HG02642 (cell line): ENCODE measurements at regions not wholly inside any gene's neighbourhood (a gene's known extent, or its start where the extent isn't known, plus 50 kb on each side); places are given as distances from the start of the nearest gene placed in this dataset.

Source experiments
- ATAC-seq: cut with Tn5 transposase; IDR thresholded peaks from one replicate; pipeline ENCODE4 v1.9.1; 2021; ENCODE audit warnings: mild to moderate bottlenecking; ENCODE audit not compliant: unreplicated experiment, poor library complexity

DNA sequence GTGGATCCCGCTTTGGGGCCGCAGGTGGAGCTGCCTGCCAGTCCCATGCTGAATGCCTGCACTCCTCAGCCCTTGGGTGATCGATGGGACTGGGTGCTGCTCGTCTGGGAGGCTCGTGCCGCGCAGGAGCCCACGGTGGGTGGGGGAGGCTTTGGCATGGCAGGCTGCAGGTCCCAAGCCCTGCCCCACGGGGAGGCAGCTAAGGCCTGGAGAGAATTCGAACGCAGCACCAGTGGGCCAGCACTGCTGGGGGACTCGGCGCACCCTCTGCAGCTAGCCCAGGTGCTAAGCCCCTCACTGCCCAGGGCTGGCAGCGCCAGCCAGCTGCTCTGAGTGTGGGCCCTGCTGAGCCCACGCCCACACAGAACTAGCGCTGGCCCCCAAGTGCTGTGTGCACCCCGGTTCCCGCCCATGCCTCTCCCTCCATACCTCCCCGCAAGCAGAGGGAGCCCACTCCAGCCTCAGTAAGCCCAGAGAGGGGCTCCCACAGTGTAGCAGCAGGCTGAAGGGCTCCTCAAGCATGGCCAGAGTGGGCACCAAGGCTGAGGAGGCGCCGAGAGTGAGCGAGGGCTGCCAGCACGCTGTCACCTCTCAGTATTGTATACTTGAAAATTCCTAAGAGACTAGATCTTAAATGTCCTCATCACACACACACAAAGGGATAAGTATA lies 1654.2 kb upstream of the SLC39A10 start:
- no peak for ATAC-seq

DNA sequence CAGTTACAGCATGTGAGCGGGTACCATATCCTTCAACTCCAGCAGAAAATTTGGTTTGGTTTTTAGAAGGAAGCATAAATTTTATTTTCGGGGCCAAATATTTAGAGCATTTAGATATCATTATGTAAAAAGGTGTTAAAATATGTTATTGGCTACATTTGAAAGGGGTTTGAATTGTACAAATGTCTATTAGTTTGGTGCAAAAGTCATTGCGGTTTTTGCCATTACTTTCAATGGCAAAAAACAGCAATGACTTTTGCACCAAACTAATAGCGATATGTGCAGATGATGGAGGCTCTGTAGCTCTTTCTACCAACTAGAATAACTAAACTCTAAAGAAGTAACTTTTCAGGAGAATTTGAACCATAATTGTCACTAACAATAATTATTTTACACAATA lies 1666.2 kb upstream of the SLC39A10 start:
- no peak for ATAC-seq

DNA sequence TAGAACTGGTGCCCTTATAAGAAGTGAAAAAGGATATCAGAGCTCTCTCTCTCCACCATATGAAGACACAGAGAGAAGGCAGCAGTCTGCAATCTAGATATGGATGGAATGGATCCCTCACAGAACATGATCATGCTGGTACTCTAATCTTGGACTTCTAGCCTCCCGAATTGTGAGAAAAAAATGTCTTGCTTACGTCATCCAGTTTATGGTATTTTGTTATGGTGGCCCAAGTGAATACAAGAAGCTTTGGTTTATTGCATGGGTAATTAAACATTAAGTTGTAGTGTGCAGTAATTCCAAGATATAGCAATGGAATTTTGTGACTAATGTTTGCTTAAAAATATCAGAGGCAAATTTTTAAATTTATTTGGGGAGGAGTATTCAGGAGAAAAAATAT lies 1667.4 kb upstream of the SLC39A10 start:
- ATAC-seq = no peak

DNA sequence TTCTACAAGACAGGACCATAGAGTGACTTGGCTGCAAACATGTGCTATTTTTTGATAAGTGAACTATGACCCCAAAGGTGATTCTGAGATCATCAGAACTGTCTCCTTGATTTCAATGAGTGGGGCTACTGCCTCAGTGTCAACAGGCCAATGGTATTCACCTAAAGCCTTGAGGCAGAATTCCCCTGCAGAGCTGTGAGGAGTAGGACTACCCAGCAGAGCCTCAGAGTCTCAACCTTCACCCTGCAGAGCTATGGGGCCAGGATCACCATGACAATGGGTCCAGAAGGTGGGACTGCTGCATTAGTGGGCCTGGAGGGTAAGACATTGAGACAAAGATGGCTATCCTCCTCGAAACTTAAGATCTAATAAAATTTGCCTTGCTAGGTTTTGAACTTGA lies 1668.2 kb upstream of the SLC39A10 start:
- ATAC-seq = no peak

DNA sequence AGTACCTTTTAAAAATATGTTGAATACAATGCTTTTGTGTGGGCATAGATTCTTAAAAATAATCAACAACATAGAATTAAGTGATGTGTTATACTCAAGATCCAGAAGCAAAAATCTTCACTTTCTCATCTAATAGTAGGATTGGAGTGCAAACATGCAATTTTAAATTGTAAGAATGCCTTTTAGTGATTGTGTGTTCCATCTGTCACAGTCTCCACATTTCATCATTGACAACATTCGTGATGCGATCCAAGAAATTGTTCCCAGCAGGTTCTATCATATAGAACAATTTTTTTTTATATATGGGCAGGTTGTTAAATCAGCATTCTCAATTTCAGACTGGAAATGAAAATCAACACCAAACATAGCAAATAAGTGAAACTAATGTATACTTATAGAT lies 1671.8 kb upstream of the SLC39A10 start:
- no peak for ATAC-seq

DNA sequence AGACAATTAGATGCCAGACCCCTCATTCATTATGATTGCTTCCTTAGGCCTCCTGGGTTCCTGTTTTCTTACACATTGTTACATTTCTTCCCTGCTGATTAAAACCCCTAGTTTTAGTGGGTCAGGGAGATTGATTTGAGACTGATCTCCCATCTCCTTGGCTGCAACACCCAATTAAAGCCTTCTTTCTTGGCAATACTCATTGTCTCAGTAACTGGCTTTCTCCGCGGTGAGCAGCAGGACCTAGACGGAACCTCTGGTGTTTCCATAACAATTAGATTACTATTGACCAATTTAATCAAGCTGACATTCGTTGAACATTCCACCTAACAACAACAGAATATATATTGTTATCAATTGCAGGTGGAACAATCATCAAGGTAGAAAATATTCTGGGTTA lies 1676.4 kb upstream of the SLC39A10 start:
- no peak for ATAC-seq

DNA sequence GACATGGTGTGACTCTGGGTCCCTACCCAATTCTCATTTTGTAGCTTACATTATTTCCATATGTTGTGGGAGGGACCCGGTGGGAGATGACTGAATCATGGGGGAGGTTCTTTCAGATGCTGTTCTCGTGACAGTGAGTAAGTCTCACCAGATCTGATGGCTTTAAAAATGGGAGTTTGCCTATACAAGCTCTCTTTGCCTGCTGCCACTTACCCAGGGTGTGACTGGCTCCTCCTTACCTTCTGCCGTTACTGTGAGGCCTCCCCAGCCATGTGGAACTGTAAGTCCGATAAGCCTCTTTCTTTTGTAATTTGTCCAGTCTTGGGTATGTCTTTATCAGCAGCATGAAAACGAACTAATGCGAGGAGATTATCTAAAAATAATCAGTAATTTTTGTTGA lies 1683.2 kb upstream of the SLC39A10 start:
- no peak for ATAC-seq

DNA sequence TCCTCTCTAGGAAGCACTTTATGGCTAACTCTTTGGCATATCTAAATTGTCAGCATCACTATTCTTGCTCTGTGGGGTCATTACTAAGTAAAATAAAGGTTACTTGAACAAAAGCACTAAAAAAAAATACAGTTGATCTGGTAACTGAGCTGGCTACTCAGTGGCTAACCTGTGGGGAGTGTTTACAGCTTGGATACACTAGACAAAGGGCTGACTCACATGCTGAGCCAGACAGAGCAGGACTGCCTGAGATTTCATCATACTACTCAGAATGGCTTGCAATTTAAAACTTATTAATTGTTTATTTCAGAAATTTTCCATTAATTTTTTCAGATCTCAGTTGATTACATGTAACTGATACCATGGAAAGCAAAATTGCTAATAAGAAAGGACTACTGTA lies 1690.4 kb upstream of the SLC39A10 start:
- ATAC-seq = no peak

DNA sequence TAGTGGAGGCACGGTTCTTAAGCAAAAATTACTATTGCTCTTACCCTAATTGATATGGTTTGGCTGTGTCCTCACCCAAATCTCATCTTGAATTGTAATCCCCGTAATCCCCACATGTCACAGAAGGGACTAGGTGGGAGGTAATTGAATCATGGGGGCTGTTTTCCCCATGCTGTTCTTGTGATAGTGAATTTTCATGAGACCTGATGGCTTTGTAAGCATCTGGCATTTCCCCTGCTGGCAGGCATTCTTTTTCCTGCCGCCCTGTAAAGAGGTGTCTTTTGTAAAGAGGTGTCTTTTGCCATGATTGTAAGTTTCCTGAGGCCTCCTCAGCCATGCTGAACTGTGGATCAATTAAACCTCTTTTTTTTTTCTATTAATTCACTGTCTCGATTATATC lies 1691.8 kb upstream of the SLC39A10 start:
- no peak for ATAC-seq

DNA sequence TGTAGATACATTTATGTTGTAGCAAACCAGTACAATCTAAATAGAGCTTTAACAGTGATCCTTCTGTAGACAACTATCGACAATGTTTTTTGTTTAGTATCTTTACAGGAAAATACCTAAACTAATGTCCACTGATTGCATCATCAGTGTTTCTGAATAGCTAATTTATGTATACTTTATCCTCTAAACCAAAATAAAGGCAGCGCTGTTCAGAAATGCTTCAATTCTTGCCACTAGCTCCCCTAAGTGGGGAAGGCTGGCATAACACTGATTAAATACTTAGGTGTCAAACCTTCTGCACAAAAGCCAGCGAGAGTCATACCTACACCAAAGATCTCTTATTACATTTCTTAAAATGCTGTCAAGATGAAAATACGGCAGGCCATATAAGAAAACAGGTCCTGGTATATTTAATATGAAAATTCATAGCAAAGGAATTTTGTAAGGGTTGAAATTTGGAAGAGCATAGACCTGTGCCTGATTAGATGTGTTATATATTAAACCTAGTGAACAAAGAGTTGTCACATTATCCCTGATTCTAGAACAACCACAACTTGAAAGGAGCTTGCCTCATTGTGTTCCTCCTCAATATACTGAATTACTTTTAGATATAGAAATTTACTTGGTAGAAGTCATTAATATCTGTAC lies 1693.4 kb upstream of the SLC39A10 start:
- peak; percentile 56 for ATAC-seq

DNA sequence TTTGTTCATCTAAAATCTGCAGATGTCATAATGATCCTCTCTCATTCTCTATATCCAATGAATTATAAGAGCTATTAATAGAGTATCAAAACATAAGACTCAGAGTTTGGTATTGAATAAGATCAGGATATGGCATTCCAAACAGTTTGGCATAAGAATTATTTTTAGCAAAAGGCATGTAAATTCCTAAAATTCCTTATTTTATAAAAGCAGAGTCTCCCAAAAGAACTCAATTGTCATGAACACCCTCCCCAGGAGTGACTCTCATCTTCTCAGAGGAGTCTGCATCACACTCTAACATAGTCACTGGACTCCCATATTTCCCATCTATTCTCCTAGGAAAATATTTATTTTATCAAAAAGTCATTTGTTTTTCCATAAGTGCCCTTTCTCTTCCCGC lies 1710.2 kb upstream of the SLC39A10 start:
- ATAC-seq = no peak

DNA sequence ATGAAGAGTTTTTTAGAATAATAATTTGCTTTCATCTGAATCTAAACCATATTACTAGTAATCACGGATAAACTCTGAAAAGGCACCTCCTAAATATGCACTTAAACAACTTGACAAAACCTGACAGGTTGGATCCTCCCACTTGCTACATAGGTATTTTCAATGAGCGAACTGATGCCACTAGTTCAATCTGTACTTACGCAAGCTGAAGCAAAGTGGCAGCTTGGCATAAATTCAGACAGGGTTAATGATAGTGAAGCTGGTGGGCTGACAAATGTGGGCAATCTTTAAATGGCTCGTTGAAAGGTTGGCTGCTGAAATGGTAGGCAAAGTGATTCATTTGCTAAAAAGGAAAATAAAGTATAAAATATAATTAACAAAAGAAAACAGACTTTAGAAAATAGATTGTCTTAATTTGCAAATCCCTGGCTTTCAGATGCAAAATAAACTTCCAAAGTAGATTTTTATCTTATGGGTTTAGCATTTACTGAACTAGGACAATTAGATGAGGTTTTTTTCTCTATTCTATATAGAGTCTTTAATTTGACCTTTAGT lies 1713.5 kb upstream of the SLC39A10 start:
- ATAC-seq = no peak

DNA sequence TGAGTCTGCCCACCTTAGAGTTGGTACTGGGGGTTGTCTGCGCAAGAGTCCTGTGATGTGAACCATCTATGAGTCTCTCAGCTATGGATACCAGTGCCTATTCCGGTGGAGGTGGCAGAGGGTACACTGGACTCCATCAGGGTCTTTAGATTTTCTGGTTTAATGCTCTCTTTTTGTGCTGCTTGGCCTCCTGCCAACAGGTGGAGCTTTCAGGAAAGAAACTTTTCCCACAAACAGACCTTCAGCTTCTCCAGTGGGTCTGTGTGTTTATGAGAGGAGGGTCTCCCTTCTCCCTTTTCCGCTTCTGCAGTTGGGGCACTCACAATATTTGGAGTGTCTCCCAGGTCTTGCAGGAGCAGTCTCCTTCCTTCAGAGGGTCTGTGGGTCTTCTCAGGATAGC lies 1721.9 kb upstream of the SLC39A10 start:
- ATAC-seq = no peak

DNA sequence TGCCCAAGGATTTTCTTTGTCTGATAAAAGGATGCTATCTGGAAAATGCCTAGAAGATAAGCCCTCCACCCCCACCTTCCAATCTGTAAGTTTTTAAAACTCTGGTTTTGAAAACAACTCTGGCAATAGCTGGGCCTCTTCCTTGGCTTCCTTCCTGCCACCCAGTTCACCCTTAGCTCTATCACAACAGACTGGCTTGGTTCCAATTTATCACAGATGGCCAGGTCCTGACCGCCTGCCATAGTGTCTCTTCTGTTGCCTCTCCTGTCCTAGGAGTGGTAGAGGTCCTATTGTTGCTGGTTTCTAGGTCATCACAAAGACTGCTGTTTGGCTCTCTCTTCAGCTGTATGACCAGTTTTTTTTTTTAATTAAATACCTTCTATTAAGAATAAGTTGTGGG lies 1727.9 kb upstream of the SLC39A10 start:
- no peak for ATAC-seq

DNA sequence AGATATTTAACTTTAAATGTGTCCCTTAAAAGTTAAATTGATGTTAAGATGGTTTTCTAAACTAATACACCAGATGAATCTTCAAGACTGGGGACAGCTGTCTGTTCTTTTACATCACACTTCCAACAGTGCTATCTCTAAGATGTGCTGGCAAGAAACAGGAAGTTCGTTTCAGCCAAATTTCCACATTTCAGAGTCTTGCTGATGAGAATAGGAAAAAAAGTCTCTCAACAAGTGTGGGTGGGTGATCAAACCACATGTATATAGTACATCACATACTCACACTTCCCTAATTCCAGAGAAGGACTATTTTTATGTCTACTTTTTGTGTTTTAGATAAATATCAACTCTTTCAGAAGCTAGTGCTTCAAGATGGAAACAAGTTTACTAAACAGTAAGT lies 1712.8 kb upstream of the TMEFF2 start:
- no peak for ATAC-seq

DNA sequence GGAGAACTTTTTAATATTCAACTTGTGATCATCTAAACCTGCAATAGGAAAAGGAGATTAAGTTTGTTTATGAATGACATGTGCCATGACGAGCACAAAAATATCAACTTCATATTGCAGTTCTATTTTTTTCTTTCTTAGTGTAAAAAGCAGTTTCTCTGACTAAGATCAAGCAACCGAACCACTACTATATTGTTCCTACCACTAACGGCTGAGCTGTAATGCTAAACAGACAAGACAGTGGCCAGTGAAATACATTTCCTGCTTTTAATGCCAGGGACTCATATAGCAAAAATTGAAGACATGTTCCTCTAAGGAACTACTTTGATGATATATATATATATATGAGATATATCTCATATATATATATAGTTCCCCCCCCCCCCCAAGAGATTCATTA lies 1705.6 kb upstream of the TMEFF2 start:
- no peak for ATAC-seq

DNA sequence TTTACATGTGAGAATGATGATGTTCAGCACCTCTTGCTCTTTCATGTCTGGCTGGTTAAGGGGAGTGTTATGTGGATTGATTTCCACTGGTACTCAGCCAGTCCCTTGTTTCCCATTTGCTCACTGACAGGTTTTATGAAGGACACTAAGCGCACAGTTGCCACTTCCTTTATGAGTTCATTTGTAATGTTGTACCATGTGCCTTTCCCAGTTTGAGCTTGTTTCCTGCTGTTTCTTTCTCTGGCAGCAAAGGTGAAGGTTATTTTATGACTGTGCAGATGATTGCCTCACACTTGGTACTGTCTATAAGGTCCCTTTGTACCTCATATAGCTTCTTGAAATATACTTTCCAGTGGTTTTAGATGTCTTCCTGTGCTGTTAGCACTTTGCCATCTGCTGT lies 1700.5 kb upstream of the TMEFF2 start:
- ATAC-seq = no peak

DNA sequence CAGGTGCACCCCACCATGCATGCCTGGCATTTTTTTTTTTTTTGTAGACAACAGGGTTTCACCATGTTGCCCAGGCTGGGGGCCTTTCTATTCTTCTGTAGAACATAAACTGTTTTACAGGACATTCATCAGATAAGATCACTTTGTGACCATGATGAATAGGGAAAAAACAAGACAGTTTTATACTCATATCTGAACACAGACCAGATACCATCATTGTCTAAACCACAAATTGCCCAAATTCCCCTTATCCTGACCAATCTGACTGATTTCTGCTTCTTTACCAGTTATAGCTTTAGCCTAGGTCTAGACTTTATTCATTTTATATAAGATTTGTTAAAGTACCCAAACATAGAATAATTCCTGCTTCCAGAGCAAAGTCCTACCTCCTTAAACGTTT lies 1699.3 kb upstream of the TMEFF2 start:
- ATAC-seq = no peak

DNA sequence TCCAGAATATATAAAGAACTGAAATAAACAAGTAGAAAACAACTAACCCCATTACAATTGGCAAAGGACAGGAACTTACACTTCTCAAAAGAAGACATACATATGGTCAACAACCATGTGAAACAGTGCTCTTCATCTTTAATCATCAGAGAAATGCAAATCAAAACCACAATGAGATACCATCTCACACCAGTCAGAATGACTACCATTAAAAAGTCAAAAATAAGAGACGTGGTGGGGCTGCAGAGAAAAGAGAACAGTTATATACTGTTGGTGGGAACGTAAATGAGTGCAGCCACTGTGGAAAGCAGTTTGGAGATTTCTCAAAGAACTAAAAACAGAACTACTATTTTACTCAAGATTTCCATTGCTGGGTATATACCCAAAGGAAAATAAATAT lies 1696.3 kb upstream of the TMEFF2 start:
- ATAC-seq = peak; percentile 56

DNA sequence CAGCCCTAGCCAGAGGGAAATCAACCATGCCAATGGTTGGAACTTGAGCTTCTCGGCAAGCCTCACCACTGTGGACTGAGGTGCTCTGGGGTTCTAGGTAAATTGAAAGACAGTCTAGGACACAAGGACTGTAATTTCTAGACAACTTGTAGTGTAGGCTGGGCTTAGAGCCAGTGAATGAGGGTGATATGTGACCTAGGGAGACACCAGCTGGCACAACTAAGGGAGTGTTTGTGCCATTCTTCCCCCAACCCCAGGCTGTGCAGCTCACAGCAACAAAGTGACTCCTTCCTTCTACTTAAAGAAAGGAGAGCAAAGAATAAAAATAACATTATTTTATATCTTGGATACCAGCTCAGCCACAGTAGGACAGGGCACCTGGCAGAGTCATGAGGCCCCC lies 1690.7 kb upstream of the TMEFF2 start:
- ATAC-seq = no peak

DNA sequence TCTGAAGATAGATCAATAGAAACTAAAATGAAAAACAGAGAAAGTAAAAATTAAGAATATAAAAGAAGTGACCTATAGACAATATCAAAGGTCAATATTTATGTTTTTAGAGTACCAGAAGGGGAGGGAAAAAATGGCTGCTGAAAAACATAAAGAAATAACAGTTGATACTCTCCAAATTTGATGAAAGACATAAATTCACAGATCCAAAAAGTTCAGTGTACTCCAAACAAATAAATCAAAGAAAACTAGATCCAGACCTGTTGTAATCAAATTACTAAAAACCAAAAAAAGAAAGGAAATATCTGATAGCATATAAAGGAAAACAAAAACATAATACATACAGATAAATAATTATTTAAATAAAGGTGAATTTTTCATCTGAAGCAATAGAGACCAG lies 1689.1 kb upstream of the TMEFF2 start:
- no peak for ATAC-seq

DNA sequence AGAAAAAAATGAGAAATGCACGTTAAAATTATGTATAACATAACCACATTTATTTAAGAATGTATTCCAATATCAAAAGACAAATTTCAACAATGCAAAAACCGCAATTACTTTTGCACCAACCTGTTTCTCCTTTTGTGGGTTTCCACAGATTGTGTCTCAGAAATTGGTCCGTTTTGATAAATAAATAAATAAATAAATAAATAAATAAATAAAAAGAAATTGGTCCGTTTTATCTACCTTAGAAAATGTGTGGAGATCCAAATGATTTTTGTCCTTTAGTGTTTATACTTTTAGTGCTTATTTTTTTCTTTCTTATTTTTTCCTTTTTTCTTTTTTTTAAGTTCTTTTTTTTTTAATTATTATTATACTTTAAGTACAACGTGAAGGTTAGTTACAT lies 1682.2 kb upstream of the TMEFF2 start:
- ATAC-seq = no peak
